ENCODE measurements at regions not wholly inside any gene's neighbourhood (a gene's known extent, or its start where the extent isn't known, plus 50 kb on each side); places are given as distances from the start of the nearest gene placed in this dataset.
"Not testable (repeated sequence)": the region's sequence is repeated elsewhere in the genome, so short reads cannot be mapped to it uniquely, and the experiment has no call there.

- Histone ChIP-seq H3K4me3 (replicated peaks; ENCODE audit: low read depth, low read length) (no peak overlapping the region), H3K36me3 (ENCODE audit: control insufficient read depth, insufficient read depth, low read length) (no peaks in the 10 kb centered on the region), H3K27me3 (replicated peaks; ENCODE audit: control insufficient read depth, insufficient read depth, low read length) (no peaks in the 10 kb centered on the region)
- DNase-seq (ENCODE audit: extremely low read depth, insufficient read length), result no peak
- TF ChIP-seq CTCF (IDR thresholded peaks at IDR 0.05; ENCODE audit: insufficient read depth, low read length, poor library complexity, severe bottlenecking), result no peak
Measured at GRCh38 chr5:99589424-99589823, 660.6 kb upstream of the CHD1 start.

- no peak for DNase-seq (ENCODE audit: extremely low read depth, insufficient read length)
- no peaks in the 10 kb centered on the region for H3K36me3 ChIP-seq (ENCODE audit: control insufficient read depth, insufficient read depth, low read length)
- TF ChIP-seq CTCF (IDR thresholded peaks at IDR 0.05; ENCODE audit: insufficient read depth, low read length, poor library complexity, severe bottlenecking), result no peak
- no peak overlapping the region for H3K4me3 ChIP-seq (replicated peaks; ENCODE audit: low read depth, low read length)
- no peaks in the 10 kb centered on the region for H3K27me3 ChIP-seq (replicated peaks; ENCODE audit: control insufficient read depth, insufficient read depth, low read length)
Measured at GRCh38 chr5:99587983-99588382, 659.2 kb upstream of the CHD1 start.

GRCh38 chr5:99586878-99587277 is 658.1 kb upstream of the CHD1 start:
- Histone ChIP-seq H3K4me3 (replicated peaks; ENCODE audit: low read depth, low read length) (no peak overlapping the region), H3K27me3 (replicated peaks; ENCODE audit: control insufficient read depth, insufficient read depth, low read length) (no peaks in the 10 kb centered on the region), H3K36me3 (ENCODE audit: control insufficient read depth, insufficient read depth, low read length) (no peaks in the 10 kb centered on the region)
- TF ChIP-seq CTCF (IDR thresholded peaks at IDR 0.05; ENCODE audit: insufficient read depth, low read length, poor library complexity, severe bottlenecking), result no peak
- no peak for DNase-seq (ENCODE audit: extremely low read depth, insufficient read length)

- H3K27me3 ChIP-seq (replicated peaks; ENCODE audit: control insufficient read depth, insufficient read depth, low read length); DNase-seq (ENCODE audit: extremely low read depth, insufficient read length); H3K36me3 ChIP-seq (ENCODE audit: control insufficient read depth, insufficient read depth, low read length); H3K4me3 ChIP-seq (replicated peaks; ENCODE audit: low read depth, low read length): not testable (repeated sequence)
Measured at GRCh38 chr5:99581204-99581603, 652.4 kb upstream of the CHD1 start.

GRCh38 chr5:99562937-99563627 is 634.3 kb upstream of the CHD1 start:
- H3K4me3 ChIP-seq (replicated peaks; ENCODE audit: low read depth, low read length); H3K36me3 ChIP-seq (ENCODE audit: control insufficient read depth, insufficient read depth, low read length); H3K27me3 ChIP-seq (replicated peaks; ENCODE audit: control insufficient read depth, insufficient read depth, low read length); DNase-seq (ENCODE audit: extremely low read depth, insufficient read length): not testable (repeated sequence)

- TF ChIP-seq CTCF (IDR thresholded peaks at IDR 0.05; ENCODE audit: insufficient read depth, low read length, poor library complexity, severe bottlenecking), result no peak
- H3K4me3 ChIP-seq (replicated peaks; ENCODE audit: low read depth, low read length), result no peak overlapping the region
- DNase-seq (ENCODE audit: extremely low read depth, insufficient read length), result no peak
- no peaks in the 10 kb centered on the region for H3K36me3 ChIP-seq (ENCODE audit: control insufficient read depth, insufficient read depth, low read length)
- no peaks in the 10 kb centered on the region for H3K27me3 ChIP-seq (replicated peaks; ENCODE audit: control insufficient read depth, insufficient read depth, low read length)
Measured at GRCh38 chr5:99553211-99553810, 624.5 kb upstream of the CHD1 start.

All from GM06990 (cell line).